Nephron progenitor cell (in vitro differentiated cells): ENCODE measurements at regions not wholly inside any gene's neighbourhood (a gene's known extent, or its start where the extent isn't known, plus 50 kb on each side); places are given as distances from the start of the nearest gene placed in this dataset.

Experiments
- DNase-seq: peaks from one replicate; pipeline ENCODE4 v3.0.0; 2021
- H3K27ac Mint-ChIP-seq: 2 replicates; pipeline ENCODE4 v1.8.0; 2021; ENCODE audit warnings: mild to moderate bottlenecking, moderate library complexity, mixed read lengths
- H3K27me3 Mint-ChIP-seq: 2 replicates; pipeline ENCODE4 v1.8.0; 2021; ENCODE audit warnings: mild to moderate bottlenecking, low read depth, mixed read lengths; ENCODE audit not compliant: poor library complexity
- H3K36me3 Mint-ChIP-seq: 2 replicates; pipeline ENCODE4 v1.8.0; 2021; ENCODE audit warnings: low read depth, mixed read lengths
- H3K4me1 Mint-ChIP-seq: 2 replicates; pipeline ENCODE4 v1.8.0; 2021; ENCODE audit warnings: mixed read lengths
- H3K4me3 Mint-ChIP-seq: 2 replicates; pipeline ENCODE4 v1.8.0; 2021; ENCODE audit warnings: mild to moderate bottlenecking, moderate library complexity, mixed read lengths
- H3K9me3 Mint-ChIP-seq: 2 replicates; pipeline ENCODE4 v1.8.0; 2021; ENCODE audit warnings: mild to moderate bottlenecking, moderate library complexity, mixed read lengths
- CTCF ChIP-seq: fragments of 200-600 bp; sonication (generic); IDR thresholded peaks from 2 replicates; pipeline ENCODE4 v1.5.0; 2021; ENCODE audit warnings: antibody characterized with exemption

GRCh38 chr3:43183456-43183855 lies 77.6 kb upstream of the POMGNT2 start:
- TF ChIP-seq CTCF = no peak
- H3K27me3 Mint-ChIP-seq = peaks cover 14% of the 10 kb centered on the region

GRCh38 chr3:43181202-43181821 lies 75.4 kb upstream of the POMGNT2 start:
- Mint-ChIP-seq H3K4me3 (no peak overlapping the region), H3K36me3 (no peaks in the 10 kb centered on the region), H3K27me3 (peaks cover 10% of the 10 kb centered on the region), H3K9me3 (no peaks in the 10 kb centered on the region), H3K27ac (no peak overlapping the region), H3K4me1 (peaks cover 24% of the 10 kb centered on the region)
- no peak for TF ChIP-seq CTCF
- no peak for DNase-seq

More at GRCh38 chr3:43183456-43183855, 77.6 kb upstream of the POMGNT2 start:
- no peak overlapping the region for H3K27ac Mint-ChIP-seq
- no peaks in the 10 kb centered on the region for H3K36me3 Mint-ChIP-seq
- H3K4me1 Mint-ChIP-seq = peaks cover 24% of the 10 kb centered on the region
- no peaks in the 10 kb centered on the region for H3K9me3 Mint-ChIP-seq
- no peak for DNase-seq
- H3K4me3 Mint-ChIP-seq = no peak overlapping the region

GRCh38 chr3:43180694-43181093 lies 74.8 kb upstream of the POMGNT2 start:
- Mint-ChIP-seq H3K27ac (no peak overlapping the region), H3K4me3 (no peak overlapping the region), H3K27me3 (peaks cover 4% of the 10 kb centered on the region), H3K9me3 (no peaks in the 10 kb centered on the region), H3K36me3 (no peaks in the 10 kb centered on the region), H3K4me1 (peaks cover 24% of the 10 kb centered on the region)
- no peak for TF ChIP-seq CTCF
- DNase-seq = no peak

GRCh38 chr3:43180027-43180426 lies 74.1 kb upstream of the POMGNT2 start:
- Mint-ChIP-seq H3K36me3 (no peaks in the 10 kb centered on the region), H3K4me1 (peaks cover 24% of the 10 kb centered on the region), H3K9me3 (no peaks in the 10 kb centered on the region), H3K27ac (peak overlapping the region; percentile 46), H3K27me3 (peaks cover 7% of the 10 kb centered on the region), H3K4me3 (peak overlapping the region; percentile 23)
- TF ChIP-seq CTCF = no peak
- no peak for DNase-seq

GRCh38 chr3:43178891-43179366 lies 73.0 kb upstream of the POMGNT2 start:
- peaks cover 24% of the 10 kb centered on the region for H3K4me1 Mint-ChIP-seq
- no peak overlapping the region for H3K27ac Mint-ChIP-seq
- no peaks in the 10 kb centered on the region for H3K36me3 Mint-ChIP-seq
- TF ChIP-seq CTCF = no peak
- H3K9me3 Mint-ChIP-seq = peaks cover 5% of the 10 kb centered on the region
- peaks cover 8% of the 10 kb centered on the region for H3K27me3 Mint-ChIP-seq
- DNase-seq = no peak
- H3K4me3 Mint-ChIP-seq = no peak overlapping the region

GRCh38 chr3:43177085-43177484 lies 71.2 kb upstream of the POMGNT2 start:
- H3K27ac Mint-ChIP-seq = no peak overlapping the region

More at GRCh38 chr3:43177085-43177484, 71.2 kb upstream of the POMGNT2 start:
- H3K4me3 Mint-ChIP-seq = no peak overlapping the region
- peaks cover 10% of the 10 kb centered on the region for H3K27me3 Mint-ChIP-seq
- no peak for TF ChIP-seq CTCF
- H3K9me3 Mint-ChIP-seq = peaks cover 15% of the 10 kb centered on the region
- no peak for DNase-seq
- H3K4me1 Mint-ChIP-seq = peaks cover 24% of the 10 kb centered on the region
- no peaks in the 10 kb centered on the region for H3K36me3 Mint-ChIP-seq
